ENCODE measurements at regions not wholly inside any gene's neighbourhood (a gene's known extent, or its start where the extent isn't known, plus 50 kb on each side); places are given as distances from the start of the nearest gene placed in this dataset.

DNA sequence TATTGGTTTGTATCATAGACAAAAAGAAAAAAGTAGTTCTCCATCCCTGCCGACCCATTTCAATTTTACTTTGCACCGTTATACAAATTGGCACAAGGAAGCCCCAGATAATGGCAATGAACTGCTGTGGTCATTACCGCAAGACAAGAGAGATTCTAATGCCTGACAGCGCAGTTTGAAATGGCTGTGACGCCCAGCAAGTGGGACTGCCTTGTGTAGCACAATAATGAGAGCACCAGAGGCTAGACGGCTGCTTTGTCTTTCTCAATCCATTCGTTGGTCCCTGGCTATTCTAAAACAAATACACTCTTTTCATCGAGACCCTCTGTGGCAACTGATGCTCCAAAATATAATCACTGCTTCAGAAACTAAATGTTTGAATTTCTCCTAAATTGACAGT lies 192.4 kb upstream of the NEIL3 start:
- DNase-seq = no peak

DNA sequence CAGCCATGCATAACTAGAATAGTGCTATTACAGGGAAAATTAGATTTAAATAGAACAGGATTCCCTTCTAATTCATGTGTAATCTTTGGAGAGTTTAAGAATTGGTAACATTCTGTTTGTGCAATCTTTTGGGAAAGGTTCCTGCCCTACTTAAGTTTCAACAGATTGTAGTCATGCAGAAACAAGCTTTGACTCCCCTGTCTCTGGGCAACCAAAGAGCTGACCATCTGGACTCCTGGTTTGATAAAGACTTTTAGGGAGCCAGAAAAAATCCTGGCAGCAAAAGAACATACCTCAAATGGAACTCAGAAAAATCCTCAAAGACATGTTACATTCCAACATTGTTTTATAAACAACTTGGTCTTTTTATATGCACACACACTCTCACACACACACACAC lies 191.1 kb upstream of the NEIL3 start:
- peak; percentile 92 for DNase-seq

DNA sequence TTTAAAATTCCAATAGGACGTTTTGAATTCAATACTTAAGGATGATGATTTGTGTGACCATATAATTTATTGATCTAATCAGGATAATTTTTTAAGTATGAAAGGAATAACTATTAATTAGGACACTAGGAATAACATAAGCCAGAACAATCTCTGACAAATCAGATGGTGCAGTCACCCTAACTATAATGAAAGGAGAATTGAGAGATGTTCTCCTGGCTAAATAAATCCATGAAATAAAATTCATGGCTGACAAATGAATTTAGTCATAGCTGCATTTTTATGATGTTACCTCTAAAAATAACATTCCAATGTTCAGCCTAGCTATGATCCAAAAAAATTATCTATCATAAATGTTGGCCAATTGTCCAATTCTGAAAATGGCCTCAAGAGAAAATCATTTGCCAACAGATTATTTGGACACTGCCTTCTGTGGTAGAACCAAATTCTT lies 190.6 kb upstream of the NEIL3 start:
- DNase-seq = peak; percentile 80

DNA sequence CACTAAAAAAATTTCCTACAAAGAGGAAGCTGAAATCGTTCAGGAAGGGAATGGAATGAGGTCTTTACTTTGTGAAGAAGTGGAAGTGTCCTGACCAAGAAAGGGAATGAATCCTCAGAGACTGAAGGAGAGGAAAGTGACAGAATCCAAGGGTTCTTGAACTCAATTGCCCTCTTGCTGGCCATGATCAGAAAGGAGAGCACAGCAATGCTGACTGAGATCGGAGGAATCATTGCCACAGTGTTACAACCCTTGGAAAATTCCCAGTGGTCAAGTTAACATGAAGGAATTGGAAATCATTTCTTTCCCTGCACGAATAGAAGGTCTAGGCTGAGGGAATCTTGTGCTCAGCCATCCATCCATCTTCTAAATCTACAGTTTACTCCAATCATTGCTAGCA lies 190.0 kb upstream of the NEIL3 start:
- DNase-seq = no peak

DNA sequence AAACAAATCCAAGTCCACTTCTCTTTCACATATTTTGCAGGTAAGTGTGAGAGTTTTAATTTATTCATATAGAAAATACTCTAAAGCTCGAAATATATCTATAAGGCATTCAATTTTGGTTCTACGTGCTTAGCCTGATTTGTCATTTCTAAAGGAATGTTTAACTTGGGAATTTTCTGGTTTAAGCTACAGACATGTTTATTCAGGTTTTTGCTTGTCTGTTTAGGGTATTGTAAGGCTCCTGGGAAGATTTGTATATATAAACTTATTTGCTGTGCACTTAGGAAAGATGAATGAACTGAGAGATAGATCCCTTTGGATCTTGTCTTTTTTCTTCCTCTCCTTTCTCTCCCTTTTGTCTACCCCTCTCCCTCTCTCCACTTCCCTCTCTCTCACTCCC lies 185.9 kb upstream of the NEIL3 start:
- no peak for DNase-seq

DNA sequence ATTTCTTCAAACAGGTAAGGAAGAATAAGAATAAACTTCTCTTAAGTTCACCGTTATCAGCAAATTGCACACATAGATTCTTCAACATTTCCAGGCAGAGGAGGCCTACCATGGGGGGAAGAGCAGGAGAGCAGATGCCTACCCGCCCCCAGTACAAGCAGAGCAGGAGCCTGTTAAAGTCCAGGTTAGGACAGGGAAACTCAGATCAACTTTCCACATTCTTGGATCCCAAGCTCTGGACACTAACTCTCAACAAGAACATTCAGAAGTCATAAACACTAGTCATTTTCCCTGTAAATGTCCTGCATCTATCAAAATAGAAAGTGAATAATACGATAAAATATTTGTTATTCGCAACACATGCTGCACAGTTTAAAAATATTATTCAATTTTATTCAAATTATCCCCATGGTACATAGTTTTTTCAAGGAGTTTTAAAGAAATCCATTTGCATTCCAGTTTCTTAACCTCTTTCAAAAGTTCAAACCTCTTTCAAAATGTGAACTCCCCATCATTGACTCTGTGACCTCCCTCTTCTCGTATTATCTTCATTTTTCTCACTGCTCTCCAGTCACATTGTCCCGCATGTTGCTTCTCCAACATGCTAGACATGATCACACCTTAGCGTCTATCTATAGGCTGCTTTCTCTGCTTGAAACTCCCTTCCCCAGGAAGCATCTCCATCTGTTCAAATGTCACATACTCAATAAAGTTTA lies 185.2 kb upstream of the NEIL3 start:
- no peak for DNase-seq

DNA sequence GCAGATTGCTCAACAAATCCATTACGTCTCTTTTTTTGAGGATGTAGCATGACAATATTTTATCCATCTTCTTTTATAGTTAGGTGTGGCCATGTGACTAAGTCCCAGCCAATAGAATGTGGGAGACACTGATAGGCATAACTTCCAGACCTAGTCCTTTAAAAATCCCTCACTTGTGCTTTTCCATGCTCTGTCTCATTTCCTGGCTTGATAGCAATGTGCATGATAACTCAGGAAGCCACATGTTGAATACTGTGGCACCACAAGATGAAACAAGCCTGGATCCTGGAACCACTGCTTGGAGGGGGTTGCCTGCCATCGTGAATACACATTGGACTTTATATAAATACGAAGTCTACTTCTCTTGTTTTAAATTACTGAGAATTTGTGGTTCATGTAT lies 184.0 kb upstream of the NEIL3 start:
- DNase-seq = no peak

DNA sequence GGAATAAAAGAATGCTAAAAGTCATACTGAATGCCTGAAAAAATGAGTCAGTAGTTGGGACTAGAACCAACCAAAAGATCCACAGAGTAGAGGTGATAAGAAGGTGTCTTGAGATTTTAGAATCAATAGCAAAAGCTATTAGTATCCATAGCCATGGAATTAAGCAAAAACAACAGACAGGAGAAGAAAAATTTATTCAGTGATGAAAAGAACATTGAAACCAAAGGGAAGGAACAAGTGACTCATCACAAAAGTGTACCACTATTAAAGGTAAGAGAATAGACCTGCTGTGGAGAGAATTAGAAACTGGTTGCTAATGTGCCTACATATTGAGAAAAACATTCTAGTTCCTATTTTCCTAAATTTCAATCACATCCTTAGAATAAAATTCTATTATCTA lies 182.0 kb upstream of the NEIL3 start:
- no peak for DNase-seq

DNA sequence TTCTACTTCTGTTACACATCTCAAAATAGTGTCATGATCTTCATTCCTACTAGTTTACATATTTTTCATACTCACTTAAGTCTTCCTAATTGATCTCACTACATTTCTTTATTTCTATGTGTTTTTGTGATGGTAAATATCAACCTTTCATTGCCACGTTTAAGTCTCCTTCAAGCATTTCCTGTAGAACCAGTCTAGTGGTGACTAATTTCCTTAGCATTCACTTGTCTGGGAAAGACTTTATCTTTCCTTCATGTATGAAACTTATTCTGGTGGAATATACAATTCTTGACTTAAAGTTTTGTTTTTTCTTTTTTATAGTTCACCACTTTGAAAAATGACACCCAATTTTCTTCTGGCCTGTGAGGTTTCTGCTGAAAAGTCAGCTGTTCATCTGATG lies 181.4 kb upstream of the NEIL3 start:
- peak; percentile 62 for DNase-seq

DNA sequence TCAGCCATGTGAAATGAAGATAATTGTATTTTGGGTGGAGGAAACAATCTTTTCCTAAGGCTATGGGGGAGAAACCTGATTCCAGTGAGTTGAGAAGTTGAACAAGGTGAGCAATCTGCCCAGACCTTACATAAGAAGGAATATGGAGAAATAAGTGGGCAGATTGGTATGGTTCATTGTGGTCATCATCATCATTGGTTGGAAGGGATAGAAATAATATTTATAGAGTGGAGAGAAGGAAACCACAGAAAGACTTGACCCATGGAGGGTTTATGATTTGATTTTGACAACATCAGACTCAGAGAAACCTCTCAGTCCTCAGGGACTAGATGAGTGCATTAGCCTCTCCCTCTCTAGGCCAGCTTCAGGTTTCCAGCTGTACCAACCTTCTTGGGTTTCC lies 177.9 kb upstream of the NEIL3 start:
- DNase-seq = no peak

DNA sequence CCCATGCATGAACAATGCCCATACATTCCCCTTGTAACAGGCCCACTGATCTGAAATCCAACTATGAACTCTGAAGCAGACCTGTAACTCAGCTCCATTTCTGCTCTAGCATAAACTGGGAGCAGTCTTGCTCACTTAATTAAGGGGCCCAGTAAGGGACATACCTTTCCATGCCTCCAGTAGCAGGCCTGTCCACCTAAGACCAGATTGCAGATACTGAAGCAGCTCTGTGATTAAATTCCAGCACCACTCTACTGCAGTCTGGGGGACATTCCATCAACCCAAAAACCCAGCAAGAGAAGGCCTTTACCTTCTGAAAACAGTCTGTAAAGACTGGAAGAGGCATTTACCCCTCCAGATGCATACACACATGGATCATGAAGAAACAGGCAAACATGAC lies 162.0 kb upstream of the NEIL3 start:
- DNase-seq = no peak

DNA sequence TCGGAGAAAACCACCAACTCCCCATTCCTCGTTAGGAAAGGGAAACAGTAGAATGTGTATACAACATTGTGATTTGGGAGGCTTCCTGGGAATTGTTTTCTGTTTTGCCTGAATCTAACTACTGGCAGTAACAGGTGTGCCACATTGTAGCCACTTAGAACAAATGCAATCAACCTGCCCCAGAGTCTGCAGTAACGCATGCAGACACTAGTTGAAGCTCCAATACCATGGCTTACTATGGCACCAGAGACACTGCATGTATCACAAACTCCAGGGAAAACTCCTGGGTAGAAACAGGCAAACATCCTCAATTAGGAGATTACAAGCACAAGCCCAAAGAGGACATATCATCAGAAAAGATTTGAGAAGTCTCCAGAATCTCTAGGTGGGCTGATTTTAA lies 154.2 kb upstream of the NEIL3 start:
- DNase-seq = no peak

DNA sequence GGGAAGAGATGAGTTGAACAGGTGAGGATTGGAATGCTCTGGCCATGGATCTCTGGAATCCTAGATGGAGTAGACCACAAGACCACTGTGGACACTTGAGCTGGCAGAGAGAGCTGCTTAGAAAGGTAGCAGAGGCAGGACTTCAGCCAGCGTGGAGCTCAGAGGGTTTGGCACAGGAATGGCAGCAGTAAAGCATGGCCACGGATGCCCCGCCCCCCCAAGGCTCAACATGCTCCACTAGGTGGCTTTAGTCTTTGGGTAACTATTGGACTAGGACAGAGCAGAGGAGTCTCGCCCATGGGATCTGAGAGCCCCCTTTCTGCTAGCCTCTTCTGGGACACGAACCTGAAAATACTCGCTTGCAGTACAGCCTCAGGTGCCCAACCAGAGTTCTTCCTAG lies 150.1 kb upstream of the NEIL3 start:
- no peak for DNase-seq

DNA sequence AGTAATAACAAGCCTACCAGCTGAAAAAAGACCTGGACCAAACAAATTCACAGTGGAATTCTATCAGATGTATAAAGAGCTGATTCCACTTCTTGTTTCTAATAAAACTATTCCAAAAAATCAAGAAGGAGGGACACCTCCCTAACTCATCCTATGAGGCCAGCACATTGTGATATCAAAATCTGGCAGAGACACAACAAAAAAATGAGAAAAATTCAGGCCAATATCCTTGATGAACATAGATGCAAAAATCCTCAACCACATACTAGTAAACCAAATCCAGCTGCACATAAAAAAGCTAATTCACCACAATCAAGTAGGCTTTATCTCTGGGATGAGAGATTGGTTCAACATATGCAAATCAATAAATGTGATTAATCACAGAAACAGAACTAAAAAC lies 147.9 kb upstream of the NEIL3 start:
- DNase-seq = peak; percentile 29

DNA sequence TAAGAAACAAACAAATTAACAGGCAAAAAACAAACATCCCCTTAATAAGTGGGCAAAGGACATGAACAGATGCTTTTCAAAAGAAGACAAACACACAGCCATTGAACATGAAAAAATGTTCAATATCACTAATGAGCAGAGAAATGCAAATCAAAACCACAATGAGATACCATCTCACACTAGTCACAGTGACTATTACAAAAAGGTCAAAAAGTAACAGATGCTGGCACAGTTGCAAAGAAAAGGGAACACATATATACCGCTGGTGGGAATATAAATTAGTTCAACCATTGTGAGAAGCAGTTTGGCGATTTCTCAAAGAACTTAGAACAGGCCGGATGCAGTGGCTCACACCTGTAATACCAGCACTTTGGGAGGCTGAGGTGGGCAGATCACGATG lies 146.1 kb upstream of the NEIL3 start:
- DNase-seq = peak; percentile 66

DNA sequence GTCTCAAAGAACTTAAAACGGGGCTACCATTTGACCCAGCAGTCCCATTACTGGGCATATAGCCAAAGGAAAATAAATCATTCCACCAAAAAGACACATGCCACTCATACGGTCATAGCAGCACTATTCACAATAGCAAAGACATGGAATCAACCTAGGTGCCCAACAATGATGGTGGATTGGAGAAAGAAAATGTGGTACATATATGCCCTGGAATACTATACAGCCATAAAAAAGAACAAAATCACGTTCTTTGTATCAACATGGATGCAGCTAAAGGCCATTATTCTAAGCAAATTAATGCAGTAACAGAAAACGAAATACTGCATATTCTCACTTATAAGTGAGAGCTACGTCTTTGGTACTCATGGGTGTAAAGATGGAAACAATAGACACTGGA lies 138.1 kb upstream of the NEIL3 start:
- no peak for DNase-seq

DNA sequence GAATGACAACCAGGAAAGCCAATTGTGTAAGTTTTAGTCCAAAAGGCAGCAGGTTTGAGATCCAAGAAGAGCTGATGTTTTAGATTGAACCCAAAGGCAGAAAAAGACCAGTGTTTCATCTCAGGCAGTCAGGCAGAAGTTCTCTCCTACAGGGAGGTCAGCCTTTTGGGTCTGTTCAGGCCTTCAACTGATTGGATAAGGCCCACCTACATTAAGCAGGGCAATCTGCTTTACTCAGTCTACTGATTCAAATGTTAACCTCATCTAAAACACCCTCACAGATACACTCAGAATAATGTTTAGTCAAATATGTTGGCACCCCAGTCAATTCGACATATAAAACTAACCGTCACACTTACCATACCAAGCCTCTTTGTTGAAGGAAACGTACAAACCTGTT lies 134.2 kb upstream of the NEIL3 start:
- no peak for DNase-seq

DNA sequence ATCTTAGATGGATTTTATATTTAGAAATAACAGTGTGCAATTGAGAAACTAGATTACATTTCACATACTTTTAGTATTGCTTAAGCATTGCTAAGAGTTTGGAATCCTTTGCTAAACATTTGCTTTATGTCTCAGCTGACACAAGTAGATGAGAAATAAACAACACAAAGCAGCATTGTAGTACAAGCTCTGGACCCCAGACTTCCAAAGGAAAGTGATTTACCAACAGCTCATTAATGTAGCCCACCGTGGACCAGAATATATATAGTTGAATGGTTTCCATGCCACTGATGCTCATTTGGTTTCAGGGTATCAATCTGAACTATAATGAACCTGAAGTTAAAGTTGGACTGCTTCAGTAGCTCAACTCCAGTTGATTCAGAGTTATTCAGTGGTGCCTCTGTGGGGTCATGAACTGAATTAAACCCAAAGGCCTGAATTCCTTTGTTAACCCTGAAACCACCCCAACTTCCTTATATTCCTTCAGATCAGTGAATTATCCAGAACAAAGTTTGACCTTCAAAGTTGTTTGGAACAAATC lies 132.1 kb upstream of the NEIL3 start:
- DNase-seq = peak; percentile 39

DNA sequence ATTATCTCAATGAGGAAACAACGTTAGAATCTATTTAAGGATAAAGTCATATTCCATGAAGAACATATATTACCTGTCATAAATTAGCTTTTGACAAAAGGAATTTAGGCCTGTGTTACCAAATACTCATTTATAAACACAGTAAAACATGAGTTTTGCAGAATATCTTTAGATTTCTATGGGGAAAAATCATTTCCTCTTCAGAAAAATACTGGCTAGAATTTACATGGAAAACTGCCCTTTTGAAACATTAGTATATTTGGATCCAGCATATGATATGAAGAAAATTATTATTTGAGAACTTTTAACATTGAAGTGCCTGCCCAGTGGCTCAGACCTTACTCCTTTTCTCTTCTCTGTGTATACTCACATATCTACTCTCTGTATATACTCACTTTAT lies 131.4 kb upstream of the NEIL3 start:
- DNase-seq = no peak

DNA sequence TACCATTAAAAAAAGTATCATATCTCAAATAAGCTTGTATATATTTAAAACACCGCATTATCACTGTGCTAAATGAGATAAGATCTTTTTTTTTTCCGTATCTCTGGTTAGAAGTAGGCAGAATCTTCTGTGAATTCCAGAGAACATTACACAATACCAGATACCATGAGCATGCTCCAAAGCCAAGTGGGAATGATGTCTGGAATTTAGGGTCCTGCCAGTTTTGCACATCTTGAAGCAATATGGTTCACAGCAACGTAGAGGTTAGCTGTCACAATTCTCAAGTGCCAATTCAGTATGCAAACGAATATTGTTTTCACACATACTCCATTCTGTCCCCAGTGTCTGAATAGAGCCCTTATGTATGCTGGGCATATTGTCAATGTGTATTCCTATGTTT lies 127.5 kb upstream of the NEIL3 start:
- peak; percentile 70 for DNase-seq

DNA sequence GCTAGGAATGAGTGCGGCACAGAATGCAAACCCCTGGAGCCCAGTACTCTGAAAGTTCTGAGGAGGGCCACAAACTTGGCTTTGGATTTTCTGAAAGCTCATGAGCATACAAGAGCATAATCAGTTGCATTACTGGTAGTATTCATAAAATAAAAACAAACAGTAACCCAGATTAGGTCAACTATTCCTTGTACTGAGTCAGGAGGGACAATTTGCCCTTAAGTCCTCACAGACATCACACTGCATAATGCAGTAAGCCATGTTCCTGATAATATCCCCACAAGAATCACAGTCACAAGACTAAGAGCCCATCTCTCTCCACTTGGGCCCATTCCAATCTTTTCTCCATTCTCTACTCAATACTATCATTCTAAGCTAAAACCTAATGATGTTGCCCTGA lies 126.9 kb upstream of the NEIL3 start:
- no peak for DNase-seq

DNA sequence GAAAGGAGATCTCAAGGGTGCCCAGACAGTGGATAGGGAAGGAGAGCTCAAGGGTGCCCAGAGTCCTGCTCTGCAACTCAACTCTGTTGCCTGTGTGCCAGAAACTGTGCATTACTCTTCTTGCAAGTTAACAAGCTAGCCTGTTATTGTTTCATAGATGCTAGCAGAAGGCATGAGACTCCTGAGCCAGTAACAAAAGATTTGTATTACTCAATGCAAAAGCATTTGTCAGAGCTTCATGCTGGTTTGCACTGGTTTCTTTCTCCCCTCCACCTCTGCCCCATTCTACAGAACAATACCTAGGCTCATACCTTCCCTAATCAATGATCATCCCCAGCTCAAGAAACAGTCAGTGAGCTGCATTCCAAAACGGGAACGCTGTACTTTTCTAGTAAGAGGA lies 124.5 kb upstream of the NEIL3 start:
- DNase-seq = peak; percentile 12

DNA sequence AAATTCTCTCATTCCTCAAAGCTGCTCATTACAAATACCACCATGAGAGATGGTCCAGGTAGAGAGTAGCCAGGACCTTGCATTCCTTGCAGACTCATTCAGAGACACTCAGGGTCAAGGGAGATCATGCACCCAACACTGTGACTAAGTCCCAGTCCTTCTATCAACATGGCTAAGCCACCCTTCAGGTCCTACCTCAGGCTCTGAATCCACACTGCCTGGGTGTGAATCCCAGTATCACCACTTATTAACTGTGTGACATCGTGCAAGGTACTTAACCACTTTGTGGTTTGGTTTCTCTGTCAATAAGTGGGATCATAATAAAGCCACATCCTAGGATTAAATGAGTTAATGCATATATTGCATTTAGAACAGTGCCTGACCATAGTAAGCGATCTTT lies 124.1 kb upstream of the NEIL3 start:
- no peak for DNase-seq

DNA sequence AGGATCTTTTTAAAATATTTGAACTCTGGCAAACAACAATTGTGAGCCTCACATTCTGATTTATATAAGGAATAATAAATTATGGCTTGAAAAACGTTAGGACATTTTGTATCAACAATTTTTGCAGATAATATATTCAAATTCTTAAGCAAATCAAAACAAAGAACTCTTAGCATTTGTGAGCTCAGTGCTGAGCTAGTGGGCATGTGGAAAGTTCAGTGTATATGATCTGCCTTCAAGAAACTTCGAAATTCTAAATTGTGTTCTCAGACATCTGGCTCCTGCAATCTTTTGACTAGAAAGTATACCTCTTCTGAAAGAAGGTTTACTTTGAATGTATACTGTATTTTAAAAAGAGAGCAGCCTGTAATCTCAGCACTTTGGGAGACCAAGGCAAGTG lies 122.3 kb upstream of the NEIL3 start:
- no peak for DNase-seq

DNA sequence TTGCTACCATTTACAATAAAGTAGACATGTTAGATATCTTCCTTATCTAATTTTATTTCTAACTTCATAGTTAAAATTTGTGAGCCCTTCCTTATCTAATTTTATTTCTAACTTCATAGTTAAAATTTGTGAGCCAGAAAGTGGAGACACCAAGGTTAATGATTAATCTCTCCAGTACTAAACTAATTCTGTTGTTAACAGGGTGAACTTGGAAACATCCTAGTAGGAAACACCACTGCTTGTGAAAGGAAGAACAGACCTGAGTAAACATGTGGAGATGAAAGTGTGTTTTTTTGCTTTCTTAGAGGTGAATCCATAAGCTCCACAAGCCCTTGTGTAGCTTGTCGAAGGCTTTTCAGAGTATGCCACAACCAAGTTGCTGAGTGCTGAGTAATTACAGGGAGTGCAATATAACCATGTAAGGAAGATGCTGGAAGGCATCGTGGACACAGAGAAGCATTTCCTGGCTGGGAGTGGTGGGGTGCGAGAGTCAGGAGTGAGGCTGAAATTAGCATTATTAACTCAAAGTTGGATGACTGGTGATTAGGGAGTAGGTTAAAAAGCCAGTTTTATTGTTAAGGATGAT lies 118.6 kb upstream of the NEIL3 start:
- peak; percentile 45 for DNase-seq
